GM21786 (cell line): ENCODE measurements at regions not wholly inside any gene's neighbourhood (a gene's known extent, or its start where the extent isn't known, plus 50 kb on each side); places are given as distances from the start of the nearest gene placed in this dataset.

Experiments
- ATAC-seq: cut with Tn5 transposase; IDR thresholded peaks from one replicate; pipeline ENCODE4 v1.9.1; 2021; ENCODE audit not compliant: unreplicated experiment

DNA sequence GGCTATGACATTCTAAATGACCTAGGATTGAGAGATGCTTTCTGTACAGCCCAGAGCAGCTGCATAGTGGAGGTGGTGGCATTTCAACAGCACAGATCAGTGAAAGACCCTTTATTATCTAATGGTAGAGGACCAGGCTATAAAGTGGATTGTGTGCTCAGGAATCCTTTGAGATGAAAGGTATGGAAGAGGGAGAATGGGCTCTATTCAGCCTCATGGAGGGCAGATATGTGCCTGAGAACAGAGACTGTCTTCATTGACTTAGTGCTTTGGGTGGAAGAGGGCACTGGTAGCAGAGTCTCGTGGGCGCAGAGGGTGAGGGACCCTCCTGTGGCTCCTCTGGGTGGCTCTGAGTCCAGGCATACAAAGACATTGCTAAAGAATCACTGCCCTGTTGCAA lies 130.0 kb upstream of the SLC24A5 start:
- no peak for ATAC-seq

DNA sequence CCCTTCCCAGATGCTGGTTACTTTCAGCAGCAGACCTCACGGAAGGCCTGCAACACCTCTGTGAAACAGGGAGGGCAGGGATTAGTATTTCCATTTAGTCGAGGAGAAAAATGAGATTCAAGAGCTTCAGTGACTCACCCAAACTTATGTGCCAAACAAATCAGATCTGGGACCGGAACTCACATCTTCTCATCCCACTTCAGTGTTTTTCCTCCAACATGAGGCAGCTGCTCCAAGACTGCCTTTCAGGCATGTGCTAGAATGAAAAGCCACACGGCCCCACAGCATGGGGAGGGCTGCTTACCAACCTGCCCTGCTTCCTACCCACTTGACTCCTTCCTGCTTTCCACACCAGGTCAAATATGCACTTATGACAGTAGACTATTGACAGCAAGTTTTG lies 129.4 kb upstream of the SLC24A5 start:
- no peak for ATAC-seq

DNA sequence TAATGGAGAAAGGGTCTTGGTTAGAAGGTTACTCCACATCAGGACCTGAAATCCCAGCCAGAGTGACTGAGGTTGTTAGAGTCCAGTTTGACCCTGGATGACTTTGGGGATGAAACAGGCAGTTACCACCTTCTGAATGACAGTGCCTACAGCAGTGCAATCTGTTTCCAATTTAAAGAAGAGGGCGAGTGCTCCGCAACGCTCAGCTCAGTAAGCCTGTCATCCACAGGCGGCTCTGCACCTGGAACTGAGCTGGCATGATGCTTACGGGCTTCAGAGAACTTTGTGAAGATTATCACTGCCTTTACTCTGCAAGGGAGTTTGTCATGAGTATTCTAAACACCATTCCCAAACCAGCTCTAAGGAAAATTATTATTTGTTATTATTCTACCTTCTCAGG lies 127.7 kb upstream of the SLC24A5 start:
- ATAC-seq, result no peak

DNA sequence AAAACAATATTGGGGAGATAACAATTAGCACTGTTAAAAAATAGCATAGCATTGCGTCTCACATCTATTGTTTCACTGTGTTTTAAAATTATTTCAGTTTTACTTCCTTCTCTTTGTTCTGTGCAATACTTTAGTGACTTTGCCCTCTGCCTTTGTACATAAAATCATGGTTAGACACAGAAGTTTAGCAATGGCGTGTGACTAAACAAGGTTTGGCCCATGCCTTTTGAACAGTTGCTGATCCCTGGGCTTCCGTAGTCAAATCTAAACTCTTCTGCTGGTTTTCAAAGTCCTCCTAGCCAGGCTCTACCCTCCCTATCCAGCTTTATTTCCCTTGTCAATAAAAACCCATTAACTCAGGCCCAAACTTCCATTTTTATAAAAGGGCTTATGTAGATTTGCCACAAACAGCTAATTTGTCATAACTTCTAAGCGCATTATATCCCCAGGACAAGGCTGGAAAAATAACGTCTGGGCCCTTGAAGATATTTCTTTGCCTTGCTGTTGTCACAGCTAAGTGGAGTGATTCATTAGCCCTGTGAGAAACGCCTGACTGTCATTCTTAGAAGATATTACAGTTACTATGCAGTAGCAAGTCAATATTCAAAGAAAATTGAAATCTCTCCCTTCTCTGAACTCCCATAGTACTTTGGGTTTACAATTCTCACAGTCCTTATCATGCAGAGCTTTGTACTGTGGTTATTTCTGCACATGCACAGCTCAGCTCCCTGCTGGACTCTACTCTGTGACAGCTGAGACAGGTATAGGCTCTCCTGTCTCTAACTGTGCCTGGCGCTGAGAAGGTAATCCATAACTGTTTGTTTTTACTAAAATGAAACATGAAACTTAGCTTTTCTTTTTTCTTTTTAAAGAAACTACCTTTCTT lies 123.4 kb upstream of the SLC24A5 start:
- ATAC-seq, result no peak

DNA sequence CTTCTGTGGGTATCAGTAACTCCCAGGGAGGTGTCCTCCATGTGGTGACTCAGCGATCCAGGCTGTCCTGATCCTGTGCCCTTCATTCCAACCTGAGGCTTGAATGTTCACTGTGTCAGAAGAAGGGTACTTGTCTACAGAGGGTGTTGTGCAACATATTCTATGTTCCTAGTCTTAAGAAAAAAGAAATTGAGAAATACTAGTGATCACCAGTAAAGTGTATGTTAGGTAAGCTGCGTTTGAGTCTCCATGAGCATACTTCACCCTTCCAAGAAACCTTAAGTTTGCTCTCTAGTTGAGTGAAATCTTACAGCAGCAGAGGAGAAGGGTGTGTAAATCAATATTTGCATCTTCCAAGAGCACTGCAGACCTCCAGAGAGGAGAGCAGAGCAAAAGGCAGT lies 122.2 kb upstream of the SLC24A5 start:
- ATAC-seq, result no peak

DNA sequence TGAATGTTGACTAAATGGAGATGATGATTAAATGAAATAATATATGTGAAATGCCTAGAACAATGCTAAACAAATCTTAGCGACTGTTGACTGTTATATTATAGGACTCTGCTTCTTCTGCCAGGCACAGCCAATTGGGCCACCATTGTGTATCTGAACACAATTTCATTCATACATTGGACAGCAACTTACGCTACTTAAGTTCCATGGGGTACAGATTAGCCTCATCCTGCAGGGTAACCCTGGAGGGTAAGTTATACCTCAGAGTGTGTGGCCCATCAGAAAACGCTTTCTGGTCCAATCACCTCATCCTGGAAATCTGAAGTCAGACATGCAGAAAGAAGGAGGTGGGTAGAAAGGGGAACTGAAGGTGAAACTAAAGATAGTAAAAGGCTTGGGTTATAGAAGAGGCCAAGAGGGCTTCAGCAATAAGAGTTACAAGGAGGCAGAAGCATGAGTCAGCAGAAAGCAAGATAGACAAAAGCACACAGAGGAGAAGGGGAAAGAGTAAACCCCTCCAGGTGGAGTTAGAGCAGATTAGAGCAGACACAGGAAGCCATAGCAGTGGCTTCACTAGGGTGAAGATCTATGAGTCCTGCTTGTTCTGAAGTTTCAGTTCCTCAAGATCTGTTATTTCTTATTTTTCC lies 119.3 kb upstream of the SLC24A5 start:
- ATAC-seq, result peak; percentile 94

DNA sequence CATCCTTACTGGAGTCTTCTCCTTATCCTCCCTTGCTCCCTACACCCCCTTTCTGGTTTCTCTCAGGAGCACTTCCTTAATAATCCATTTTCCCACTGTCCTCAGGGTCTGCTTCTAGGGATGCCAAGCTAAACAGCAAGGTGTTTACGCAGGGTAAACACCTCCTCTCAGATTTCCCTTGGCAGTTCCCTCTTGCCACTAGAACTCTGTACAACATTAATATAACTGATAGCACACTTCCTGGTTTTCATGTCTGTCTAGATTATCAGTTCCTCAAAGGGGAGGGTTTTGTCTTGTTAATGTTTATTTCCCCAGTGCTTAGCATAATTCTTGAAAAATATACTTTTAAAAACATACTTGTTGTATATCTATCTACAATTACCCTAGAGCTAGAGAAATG lies 118.0 kb upstream of the SLC24A5 start:
- no peak for ATAC-seq

DNA sequence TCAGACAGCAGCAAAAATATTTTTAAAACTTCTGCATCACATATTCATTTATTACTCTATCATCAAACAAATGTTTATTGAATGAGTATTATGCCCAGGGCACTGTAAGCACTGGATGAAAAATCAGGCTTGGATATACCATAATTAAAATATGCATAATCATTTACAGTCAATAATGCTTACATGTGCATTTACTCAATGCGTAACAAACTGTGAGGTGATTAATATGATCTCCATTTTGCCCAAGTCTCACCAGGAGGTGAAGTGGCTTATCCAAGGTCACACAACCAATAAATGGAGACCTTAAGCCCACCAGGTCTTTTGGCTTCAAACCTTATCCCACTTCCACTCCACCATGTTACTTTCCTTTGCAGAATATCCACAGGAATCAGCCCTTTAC lies 117.3 kb upstream of the SLC24A5 start:
- ATAC-seq, result no peak

DNA sequence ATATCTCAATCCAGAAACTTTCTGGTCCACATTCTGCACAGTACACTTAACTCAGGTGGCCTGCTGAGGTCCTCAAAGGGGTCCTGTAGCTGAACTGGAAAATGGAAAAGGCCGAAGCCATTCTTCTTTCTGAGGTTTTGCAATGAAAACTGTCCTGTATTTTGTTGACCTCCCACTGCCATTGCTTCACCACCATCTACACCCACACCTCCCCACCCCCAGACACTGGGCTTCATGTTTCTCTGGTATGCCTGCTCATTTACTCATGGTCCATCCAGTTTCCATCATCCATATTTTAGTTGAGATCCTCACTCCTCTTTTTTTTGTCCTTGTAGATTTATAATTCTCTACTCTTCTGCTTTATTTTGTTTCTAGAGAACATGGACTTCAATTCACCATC lies 115.7 kb upstream of the SLC24A5 start:
- ATAC-seq, result no peak

DNA sequence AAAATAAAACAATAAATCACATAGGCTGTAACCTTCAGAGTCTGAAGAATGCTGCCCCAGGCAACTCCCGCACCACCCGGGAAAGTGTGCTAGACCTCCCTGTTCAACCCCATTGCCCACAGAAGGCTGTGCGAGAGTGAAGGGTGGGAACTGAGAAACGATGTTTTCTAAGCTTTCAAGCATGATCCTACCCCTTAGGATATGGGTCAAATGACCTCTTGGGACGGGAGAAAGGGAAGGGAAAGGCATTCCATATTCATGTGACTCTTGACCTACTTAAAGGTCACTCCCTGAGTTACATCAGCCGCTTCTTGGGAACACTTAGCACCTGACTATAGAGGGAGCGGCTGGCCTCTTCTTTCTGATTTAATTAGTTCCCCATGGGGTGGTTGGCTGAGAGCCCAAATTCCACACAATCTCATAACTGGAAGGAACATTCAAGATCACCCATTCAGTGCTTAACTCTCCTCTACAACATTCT lies 114.7 kb upstream of the SLC24A5 start:
- ATAC-seq, result no peak

DNA sequence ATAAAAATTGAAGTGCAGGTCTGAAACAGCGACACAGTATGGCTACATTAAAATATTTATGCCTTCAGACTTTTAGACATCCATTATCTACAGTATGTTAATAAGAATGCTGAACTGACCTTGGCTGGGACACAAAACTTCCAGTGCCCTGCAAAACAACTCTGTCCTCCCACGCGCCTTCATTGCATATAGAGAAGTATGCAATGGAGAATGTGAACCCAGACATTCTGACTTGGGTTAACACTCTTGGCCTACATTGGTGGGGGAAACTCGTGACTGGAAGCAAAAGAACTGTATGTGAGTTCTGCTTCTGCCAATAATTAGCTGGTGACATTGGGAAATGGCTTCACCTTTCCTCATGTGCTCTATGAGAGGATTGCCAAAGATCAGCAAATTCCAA lies 110.5 kb upstream of the SLC24A5 start:
- ATAC-seq, result no peak

DNA sequence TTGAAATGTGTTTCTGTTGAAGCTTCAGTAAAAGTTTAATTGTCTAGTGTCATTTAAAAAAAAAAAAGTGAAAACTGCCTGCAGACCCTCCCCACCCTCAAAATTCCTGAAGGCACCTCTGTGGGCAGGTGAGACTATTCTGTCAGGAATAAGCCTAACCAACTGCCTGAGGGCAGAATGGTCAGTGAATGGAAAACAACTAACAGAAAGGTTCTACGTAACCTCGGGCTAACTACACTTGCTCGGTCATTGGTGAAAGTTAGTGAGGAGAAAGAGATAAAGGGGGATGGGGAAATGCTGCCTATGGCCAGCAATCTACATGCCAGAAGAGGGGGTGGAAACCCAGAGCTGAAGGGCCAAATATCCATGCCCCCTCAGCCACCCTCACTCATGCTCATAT lies 108.6 kb upstream of the SLC24A5 start:
- ATAC-seq, result no peak

DNA sequence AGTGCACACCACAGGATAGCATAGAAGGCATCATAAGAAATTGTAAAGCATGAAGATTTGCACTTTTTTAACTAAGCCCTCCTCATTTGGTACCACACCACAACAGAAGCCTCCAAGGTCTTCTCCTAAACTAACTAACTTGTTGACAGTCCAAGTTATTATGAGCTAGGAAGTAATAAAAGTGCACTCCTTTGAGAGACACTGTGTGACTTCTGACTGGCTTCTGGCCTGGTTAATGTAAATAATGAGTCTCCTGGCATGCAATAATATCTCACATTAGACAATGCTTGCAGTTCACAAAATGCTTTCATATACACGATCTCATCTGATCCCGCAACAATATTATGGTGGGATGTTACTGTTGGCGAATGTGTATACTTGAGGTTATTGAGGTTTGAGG lies 103.9 kb upstream of the SLC24A5 start:
- no peak for ATAC-seq

DNA sequence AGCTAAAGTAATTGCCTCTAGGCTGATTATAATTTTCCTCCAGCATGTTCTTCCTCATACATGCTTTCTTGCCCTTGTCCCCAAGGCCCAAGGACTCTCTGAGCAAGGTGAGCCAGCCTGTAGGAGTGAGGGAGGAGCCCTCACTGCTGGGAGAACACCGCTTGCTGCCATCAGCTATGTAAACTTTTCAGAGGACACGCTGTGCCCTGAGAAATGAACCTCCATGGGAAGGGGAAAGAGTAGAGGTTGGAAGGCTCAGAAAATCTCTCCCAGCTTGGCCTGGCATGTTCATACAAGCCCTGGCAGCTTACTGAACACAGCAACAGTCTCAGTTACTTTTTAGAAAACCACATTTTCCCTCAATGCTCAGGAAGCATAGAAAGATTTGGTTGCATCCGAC lies 103.0 kb upstream of the SLC24A5 start:
- no peak for ATAC-seq

DNA sequence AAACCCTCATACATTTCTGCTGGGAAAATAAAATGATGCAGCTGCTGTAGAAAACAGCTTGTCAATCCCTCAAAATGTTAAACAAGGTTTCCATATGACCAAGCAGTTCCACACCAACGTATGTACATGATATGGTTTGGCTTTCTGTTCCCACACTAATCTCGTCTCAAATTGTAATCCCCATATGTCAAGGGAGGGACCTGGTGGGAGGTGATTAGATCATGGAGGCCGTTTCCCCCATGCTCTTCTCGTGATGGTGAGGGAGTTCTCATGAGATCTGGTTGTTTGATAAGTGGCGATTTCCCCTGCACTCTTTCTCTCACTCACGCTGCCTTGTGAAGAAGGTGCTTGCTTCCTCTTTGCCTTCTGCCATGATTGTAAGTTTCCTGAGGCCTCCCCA lies 100.6 kb upstream of the SLC24A5 start:
- ATAC-seq, result no peak

DNA sequence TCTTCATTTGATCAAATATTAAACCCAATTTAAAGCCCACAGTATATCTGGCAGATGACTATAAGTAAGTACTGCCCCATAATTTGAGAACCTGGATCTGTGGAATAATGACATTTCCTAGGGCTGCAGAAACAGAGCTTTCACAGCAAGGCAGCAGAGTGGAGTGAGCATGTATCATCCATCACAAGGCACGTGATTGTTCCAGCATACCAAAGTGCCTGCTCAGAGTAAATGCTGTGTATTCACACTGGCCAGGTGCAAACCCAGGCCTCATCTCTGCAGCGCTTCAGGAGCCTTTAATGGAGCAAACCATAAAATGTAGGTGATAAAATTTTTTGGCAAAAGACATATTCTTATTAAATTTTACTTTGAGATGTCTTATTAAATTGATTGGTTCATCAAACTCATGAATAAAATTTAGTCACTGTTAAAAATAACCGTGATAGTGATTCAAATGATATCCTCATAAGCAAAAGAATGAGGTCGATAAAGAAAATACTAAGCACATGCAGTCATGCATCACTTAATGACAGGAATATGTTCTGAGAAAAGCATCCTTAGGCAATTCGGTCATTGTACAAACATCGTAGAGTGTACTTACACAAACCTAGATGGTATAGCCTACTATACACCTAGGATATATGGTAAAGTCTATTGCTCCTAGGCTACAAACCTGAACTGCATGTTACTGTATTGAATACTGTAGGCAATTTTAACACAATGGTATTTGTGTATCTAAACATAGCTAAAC lies 99.3 kb upstream of the SLC24A5 start:
- no peak for ATAC-seq

DNA sequence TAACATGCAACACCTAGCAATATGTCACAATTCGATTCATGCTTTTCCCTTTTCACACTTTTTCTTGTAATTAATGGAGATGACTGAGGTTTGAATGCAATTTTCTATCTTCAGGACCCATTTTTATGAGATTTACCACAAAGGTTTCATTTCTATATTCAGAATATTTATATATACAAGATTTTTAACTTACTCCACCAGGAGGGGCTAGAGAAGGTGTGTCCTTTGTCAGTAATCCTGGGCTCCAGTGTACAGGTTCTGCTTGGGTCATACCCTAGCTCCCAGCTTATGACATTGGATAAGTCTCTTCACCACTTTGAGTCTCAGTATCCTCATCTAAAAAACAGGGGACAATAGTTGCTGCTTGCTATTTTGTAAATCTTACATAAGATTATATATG lies 95.7 kb upstream of the SLC24A5 start:
- no peak for ATAC-seq

DNA sequence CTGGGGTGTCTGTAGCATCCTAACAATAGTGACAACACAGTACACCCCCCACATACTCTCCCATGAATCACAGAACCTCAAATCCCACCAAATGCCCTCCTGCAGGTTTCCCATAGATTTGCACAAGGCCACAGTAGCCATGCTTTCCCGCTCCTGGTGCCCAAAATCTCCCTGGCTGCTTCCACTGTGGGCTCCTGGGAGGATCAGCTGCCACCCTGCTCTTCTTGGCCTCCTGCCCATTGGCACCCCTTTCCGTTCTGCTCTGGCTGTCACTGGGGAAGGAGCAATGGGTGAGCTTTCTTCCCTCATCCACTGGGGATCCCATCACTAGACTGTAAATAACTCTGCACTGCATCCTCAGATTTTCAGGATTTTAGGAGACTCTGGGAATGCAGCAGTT lies 92.1 kb upstream of the SLC24A5 start:
- ATAC-seq, result no peak

DNA sequence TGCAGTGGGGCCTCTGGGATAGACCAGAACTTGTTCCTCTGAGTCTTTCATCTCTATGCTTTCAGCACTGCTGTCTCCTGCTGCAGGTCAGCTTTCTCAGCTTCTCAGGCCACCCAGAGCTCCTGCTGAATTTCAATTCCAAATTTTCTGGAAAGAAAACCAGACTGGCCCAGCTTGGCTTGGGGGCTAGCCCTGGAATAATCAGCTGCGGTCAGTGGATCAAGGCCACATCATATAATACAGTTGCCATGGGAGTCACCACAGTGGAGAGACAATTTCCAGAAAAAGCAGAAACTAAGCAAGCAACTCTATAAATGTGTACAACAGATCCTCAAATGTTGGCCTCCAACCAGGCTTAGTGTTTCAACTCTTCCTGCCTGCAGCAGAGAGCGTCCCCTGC lies 91.1 kb upstream of the SLC24A5 start:
- ATAC-seq, result no peak

DNA sequence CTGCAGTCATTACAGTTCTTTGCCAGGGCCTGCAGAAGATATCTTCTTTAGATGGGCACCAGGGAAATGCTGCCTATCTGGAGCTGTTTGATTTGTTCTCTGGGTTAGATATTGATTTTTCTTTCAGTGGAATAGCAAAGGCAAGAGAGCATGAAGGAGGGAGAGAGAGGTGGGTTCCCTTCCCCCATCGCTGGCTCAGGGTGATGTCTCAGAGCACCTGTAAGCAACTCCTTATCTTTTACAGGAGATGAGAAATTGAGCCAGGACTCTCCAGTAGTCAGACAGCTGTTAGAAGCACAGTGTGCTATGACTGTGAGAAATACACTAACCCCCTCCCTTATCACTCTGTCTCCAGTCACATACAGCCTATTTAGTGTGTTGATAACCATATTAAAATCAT lies 89.3 kb upstream of the SLC24A5 start:
- ATAC-seq, result no peak

DNA sequence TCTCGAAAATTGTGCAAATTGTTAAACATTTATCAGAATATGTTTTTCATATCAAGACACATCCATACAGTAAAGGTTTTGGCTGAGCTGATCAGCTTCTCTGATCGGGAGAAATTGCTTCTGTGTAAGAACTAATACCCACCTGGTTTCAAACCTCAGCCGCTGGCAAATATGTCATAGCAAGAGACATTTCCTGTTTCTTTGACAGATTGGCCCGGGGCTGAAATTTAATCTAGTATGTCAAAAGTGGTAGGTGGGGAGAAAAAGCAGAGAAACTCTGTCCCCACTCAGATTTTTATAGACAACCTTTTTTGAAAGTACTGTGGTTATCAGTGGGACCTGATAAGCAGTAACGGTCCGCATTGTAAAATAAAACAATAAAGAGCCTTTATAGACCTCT lies 88.8 kb upstream of the SLC24A5 start:
- ATAC-seq, result no peak

DNA sequence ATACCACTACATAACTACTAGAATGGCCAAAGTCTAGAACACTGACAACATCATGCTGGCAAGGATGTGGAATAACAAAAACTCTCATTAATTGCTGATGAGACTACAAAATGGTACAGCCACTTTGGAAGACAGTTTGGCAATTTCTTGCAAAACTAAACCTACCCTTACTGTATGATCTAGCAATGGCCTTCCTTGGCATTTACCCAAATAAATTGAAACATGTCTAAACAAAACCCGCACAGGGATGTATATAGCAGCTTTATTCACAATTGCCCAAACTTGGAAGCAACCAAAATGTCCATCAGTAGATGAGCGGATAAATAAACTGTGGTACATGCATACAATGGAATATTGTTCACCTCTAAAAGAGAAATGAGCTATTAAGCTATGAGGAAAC lies 87.9 kb upstream of the SLC24A5 start:
- ATAC-seq, result no peak
